Stomach (tissue), 4 donors: ENCODE measurements at regions not wholly inside any gene's neighbourhood (a gene's known extent, or its start where the extent isn't known, plus 50 kb on each side); places are given as distances from the start of the nearest gene placed in this dataset.

ENCODE experiments used
- POLR2AphosphoS5 ChIP-seq, 3 donors: sonication (generic); formaldehyde crosslinking; IDR thresholded peaks; one replicate each; pipeline ENCODE4 v1.6.1; 2016; ENCODE audit warnings: antibody characterized with exemption in 3 of 3
- TF ChIP-seq, protein P1 (sequence below), 7 experiments: fragments of 450-650 bp in 4 of 7; fragments of 200-600 bp in 3 of 7; sonication (generic) in 3 of 7; IDR thresholded peaks; one replicate each; pipeline ENCODE4 v1.5.1; 2016 to 2019; ENCODE audit warnings: antibody characterized with exemption in 7 of 7, control low read depth in 2 of 7, mild to moderate bottlenecking in 1 of 7

DNA sequence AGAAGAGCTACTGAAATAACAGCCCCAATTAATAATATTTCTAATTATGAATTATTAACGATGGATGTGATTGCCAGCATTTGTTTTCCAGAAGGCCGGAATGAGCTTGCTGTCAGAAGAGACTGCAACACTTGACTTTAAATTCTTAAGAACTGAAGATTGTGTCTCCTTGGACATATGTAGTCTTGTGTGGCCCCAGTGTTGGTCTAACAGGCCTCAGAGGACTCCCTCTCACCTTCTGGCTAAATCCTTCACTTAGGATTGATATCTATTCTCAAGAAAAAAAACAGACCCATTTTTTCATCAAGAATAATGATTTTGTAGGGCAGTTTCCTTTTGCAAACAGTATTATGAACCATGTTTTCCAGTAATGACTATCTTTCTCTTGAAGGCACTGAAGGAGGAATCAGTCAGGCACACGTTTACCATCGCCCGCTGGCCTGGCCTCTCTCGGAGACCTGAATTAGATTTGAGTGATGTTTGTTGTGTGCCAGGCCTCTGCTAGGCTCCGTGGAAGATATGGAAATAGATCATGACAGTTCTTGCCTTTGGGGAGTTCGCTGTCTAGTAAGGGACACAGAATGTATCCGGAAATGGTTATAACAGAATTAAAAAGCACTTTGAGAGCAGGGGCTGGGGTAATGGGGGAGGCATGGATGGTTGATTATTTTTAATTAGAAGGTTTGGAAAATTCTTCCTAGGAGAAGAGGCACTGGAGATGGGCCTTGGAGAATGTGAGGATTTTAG, 258.0 kb downstream of the MYCN start:
- TF ChIP-seq POLR2AphosphoS5 (IDR thresholded peaks at IDR 0.05) = no peak
- TF ChIP-seq, protein P1, sequence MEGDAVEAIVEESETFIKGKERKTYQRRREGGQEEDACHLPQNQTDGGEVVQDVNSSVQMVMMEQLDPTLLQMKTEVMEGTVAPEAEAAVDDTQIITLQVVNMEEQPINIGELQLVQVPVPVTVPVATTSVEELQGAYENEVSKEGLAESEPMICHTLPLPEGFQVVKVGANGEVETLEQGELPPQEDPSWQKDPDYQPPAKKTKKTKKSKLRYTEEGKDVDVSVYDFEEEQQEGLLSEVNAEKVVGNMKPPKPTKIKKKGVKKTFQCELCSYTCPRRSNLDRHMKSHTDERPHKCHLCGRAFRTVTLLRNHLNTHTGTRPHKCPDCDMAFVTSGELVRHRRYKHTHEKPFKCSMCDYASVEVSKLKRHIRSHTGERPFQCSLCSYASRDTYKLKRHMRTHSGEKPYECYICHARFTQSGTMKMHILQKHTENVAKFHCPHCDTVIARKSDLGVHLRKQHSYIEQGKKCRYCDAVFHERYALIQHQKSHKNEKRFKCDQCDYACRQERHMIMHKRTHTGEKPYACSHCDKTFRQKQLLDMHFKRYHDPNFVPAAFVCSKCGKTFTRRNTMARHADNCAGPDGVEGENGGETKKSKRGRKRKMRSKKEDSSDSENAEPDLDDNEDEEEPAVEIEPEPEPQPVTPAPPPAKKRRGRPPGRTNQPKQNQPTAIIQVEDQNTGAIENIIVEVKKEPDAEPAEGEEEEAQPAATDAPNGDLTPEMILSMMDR (IDR thresholded peaks at IDR 0.05) = no peak
